ENCODE measurements at regions not wholly inside any gene's neighbourhood (a gene's known extent, or its start where the extent isn't known, plus 50 kb on each side); places are given as distances from the start of the nearest gene placed in this dataset.

GRCh38 chr6:151722342-151722741 lies 85.1 kb upstream of the ESR1 start:
- TF ChIP-seq, protein P1, sequence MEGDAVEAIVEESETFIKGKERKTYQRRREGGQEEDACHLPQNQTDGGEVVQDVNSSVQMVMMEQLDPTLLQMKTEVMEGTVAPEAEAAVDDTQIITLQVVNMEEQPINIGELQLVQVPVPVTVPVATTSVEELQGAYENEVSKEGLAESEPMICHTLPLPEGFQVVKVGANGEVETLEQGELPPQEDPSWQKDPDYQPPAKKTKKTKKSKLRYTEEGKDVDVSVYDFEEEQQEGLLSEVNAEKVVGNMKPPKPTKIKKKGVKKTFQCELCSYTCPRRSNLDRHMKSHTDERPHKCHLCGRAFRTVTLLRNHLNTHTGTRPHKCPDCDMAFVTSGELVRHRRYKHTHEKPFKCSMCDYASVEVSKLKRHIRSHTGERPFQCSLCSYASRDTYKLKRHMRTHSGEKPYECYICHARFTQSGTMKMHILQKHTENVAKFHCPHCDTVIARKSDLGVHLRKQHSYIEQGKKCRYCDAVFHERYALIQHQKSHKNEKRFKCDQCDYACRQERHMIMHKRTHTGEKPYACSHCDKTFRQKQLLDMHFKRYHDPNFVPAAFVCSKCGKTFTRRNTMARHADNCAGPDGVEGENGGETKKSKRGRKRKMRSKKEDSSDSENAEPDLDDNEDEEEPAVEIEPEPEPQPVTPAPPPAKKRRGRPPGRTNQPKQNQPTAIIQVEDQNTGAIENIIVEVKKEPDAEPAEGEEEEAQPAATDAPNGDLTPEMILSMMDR (IDR thresholded peaks at IDR 0.05), result no peak
- no peak for TF ChIP-seq POLR2A (IDR thresholded peaks at IDR 0.05)

Measured in thyroid gland (tissue), 4 donors.